Ecto neural progenitor cell (in vitro differentiated cells): ENCODE measurements at regions not wholly inside any gene's neighbourhood (a gene's known extent, or its start where the extent isn't known, plus 50 kb on each side); places are given as distances from the start of the nearest gene placed in this dataset.
"Not testable (repeated sequence)": the region's sequence is repeated elsewhere in the genome, so short reads cannot be mapped to it uniquely, and the experiment has no call there.

ENCODE experiments used
- DNase-seq: peaks from one replicate; pipeline ENCODE4 v3.0.0-alpha.2; 2018; ENCODE audit warnings: low spot score

DNA sequence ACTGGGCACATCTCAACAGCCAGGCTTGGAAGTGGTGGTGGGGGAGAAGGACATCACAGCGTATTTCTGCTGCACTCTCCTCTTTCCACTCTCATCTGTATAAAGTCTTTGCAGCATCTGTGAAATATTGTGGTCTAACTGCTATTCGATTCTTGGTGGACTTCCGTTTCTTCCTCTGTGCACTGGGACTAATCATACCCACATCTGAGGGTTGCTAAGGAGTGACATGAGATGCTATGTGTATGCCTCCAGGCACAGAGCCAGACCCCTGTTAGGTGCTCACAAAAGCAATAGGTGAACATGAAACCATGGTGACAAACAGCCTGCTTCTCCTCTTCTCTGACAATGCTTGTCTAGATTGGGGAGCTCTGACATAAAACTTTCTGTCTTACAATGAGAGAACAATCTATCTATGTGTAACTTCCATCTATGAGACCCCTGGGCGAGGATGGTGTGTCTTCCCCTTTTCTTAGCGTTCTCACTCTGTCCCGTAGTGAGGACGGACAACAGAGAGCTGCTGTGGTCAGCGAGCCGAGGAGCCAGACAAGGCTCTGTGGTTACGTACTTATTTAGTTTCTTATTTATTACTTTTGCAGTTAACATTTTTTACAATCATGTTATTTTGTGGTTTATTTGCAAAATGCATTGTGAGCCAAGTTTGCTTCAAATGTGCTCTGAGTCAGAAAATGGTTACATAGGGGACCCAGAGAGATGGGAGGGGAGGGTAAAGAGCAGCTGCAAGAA, 196.7 kb upstream of the TPRG1 start:
- DNase-seq: no peak

DNA sequence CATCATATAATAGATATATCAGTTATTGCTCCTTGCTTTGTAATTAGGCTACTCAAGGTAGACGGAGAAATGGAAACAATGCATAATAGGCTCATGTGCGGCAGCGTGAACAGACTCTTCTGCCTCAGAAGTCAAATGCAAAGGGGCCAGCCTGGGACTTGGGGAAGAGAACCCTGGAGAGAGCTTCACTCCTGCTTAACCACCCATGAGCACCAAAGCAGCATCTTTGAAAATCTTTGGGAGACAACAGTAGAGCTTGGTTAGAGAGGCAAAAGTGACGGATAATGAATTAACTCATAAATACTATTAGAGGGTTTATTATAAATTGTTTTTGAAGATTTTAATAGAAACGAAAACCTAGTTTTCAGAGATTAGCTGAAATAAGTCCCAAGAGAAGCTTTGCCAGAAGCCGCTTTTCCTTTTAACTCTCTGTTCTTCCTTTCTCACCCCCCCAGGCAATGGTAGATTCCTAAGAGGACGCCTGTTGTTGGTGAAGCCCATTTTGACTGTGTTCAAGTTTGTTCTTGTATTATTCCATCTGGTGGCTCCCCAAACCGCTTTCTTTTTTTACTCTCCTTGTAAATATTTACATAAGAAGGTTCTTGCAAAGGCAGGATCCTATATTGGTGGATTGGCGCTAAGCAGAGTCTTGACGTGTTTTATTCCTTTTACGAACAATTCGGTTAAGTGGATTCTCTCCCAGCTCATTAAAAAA, 196.0 kb upstream of the TPRG1 start:
- DNase-seq: no peak

- DNase-seq: no peak
Observed at GRCh38 chr3:188976407-188976806, 195.4 kb upstream of the TPRG1 start.

- no peak for DNase-seq
Observed at GRCh38 chr3:188978421-188979171, 193.2 kb upstream of the TPRG1 start.

DNA sequence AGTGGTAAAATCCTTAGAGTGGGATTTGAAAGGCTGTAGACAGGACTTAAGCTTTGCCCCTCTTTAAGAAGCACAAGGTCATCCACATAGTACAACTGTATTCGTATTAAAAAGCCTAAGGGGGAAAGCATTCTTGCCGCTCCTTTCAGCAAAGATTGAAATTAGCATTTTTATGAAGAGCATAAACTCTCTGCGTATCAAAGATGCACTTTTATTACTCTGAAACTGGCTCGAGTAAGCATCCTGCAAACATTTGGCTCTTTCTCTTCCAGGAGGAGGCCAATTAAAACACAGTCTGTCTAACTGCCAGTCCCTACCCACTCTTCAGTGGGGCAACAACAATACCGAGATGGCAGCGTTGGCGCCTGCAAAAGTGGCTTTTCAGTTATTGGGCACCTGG, 192.5 kb upstream of the TPRG1 start:
- DNase-seq: no peak

DNA sequence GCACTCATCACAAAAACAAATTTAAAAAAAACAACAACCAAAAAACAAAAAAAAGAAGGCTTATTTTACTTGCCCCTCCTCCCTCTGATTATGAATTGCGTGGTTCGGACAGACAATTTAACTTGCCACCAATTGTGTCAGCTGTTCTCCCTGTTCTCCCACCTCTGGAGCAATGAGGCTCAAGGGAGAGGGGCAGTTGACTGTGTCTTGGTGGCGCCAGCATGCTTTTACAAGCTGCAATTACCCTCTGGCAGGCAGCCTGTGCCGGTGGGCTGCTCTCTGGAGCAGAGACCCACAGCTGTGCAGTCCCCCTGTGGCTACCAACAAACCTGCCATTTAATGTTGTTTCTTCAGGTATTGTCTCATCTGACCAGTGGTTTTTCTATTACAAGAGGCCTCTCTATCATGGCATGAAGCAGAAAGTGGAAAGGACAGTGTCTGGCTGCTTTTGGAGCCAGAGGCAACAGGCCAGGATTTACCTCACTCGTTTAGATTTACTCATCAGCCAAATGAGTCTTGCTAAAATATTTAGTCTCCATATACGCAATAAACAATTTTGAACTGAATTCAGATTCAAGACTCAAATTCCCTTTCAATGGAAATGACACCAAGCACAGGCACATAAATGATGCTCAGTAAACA, 192.0 kb upstream of the TPRG1 start:
- no peak for DNase-seq

- no peak for DNase-seq
Observed at GRCh38 chr3:188993181-188993580, 178.6 kb upstream of the TPRG1 start.

DNA sequence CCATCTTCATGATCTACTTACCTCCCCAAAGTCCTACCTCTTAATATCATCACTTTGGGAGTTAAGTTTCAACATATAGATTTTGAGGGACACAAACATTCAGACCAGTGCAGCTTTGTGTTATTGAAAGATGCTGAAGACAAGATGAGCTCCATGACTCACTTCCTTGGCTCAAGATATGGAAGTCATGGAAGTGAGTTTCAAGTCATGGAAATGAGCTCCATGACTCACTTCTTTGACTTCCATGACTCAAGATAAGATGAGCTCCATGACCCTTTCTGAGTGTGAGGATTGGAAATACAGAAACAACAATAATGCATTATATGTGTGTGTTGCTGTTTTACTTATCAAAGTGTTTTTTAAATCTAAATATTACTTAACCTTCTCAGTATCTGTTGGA, 170.2 kb upstream of the TPRG1 start:
- DNase-seq: no peak

GRCh38 chr3:189003410-189003809, 168.4 kb upstream of the TPRG1 start:
- DNase-seq: no peak

GRCh38 chr3:189013224-189013888, 158.4 kb upstream of the TPRG1 start:
- no peak for DNase-seq

DNA sequence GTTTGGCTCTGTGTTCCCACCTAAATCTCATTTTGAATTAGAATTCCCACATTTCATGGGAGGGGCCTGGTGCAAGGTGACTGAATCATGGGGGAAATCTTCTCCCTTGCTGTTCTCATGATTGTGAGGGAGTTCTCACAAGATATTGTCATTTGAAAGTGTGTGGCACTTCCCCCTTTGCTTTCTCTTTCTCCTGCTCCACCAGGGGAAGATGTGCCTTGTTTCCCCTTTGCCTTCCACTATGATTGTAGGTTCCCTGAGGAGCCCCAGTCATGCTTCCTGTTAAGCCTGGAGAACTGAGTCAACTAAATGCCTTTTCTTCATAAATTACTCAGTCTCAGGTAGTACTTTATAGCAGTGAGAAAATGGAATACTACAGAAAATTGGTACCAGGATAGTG, 157.2 kb upstream of the TPRG1 start:
- no peak for DNase-seq

GRCh38 chr3:189022576-189023466, 148.9 kb upstream of the TPRG1 start:
- DNase-seq: not testable (repeated sequence)

DNA sequence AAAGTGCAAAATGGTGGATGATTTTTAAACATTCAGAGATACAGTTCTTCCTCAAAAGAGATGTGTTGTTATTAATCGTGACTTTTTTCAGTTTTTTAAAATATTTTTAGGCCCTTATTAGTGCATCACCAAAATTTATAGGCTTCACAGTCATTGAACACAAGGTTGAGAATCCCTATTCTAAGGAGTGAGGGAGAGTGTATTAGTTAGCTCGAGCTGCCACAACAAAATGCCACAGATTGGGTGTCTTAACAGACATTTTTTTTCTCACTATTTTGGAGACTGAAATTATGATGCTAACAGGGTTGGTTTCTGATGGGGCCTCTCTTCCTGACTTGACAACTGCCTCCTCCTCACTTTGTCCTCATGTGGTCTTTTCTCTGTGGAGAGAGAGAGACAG, 145.9 kb upstream of the TPRG1 start:
- no peak for DNase-seq

- no peak for DNase-seq
Observed at GRCh38 chr3:189027626-189028155, 144.1 kb upstream of the TPRG1 start.

DNA sequence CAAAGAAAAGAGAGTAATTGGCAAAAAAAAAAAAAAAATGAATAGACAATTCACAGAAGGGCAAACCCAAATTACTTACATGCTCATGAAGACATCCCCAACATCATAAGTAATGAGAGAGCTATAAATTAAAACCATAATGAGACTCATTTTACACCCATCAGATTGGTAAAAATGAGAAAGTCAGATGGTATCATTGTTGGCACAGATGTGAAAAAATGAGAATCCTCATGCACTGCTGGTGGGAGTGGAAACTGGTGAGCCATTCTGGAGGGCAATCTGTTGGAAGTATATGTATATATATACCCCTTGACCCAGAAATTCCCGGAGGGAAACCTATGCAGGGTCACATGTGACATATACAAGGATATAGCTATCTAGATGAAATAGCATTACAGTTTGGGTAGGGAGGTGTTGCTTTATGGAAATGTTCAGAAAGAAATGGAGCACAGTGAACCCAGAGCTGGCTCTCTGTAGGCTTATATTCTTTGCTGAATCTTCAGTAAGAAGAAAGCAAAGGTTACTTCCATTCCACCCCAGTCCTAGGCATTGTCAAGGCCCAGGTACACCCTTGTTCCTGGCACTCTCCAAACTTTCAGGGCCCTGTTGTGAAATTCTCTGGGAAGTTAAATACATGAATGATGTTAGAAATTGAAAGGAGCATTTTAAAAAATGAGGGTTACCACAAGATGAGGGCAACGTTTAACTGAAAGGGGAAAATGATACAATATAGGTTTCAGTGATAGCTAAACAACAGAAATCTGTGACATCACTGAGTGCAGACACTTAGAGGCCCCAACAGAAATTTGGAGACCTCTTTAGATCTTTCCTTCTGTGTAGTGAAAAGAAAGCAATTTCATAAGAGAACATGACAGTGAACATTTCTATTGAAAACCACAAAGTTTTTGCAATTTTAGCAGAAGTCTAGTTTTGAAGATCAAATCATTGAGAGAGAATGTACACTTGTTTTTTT, 132.7 kb upstream of the TPRG1 start:
- no peak for DNase-seq

GRCh38 chr3:189040656-189041335, 131.0 kb upstream of the TPRG1 start:
- no peak for DNase-seq

DNA sequence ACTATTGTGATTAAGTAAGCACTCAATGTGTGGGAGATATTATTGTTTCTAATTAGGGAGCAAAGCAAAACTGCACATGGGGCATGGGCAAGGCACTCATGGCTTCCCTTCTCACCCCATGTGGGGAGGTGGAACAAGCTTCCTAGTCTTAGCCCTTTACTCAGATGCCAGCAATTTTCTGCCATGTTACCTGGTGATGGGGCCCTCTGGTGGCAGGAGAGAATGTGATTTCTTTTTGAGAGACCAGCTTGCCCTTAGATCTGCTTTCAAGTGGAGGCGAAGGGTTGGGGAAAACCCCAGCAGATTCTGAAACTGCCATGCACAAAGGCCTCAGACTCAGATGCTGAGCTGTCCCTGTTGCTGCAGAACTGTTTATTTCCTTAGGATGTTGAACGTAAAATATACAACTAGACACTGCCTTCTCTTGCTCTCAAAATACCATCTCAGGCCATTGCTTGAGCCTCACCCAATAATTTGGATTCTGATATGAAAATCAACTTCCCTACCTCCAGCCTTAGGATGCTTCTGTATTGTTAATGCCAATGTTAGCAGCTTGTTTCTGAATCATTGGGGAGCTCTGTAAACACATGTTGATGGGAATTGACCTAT, 130.2 kb upstream of the TPRG1 start:
- DNase-seq: peak; percentile 58

DNA sequence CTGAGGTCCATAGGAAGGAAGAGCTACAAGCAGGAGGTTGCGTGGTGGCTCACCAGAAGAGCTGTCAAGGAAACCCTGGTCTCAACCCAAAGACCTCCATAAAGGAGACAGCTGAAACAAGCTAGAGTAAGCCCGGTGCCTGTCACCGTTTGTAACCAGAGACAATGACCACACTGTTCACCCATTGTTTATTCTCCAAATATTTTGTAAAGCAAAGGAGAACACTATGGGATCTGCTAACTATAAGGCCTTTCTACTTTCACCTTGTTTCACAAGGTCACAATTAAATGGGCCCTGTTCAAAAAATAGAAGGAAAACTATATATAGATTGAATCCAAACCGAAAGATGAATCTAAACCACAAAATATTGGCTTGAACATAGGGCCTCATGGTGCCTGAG, 128.9 kb upstream of the TPRG1 start:
- no peak for DNase-seq
